Tibial artery (tissue), 4 donors: ENCODE measurements at regions not wholly inside any gene's neighbourhood (a gene's known extent, or its start where the extent isn't known, plus 50 kb on each side); places are given as distances from the start of the nearest gene placed in this dataset.
"Not testable (repeated sequence)": the region's sequence is repeated elsewhere in the genome, so short reads cannot be mapped to it uniquely, and the experiment has no call there.

Experiments
- DNase-seq, 2 donors: peaks; one replicate each; pipeline ENCODE4 v3.0.0-alpha.2; 2019
- H3K27ac ChIP-seq, 2 donors: fragments of 200-600 bp; sonication (generic) in 1 of 2; 1 replicate in 1 of 2; 2 replicates in 1 of 2; pipeline ENCODE4 v1.5.1; 2018 to 2019; ENCODE audit warnings: mild to moderate bottlenecking in 1 of 2
- H3K27me3 ChIP-seq, 2 donors: fragments of 200-600 bp; sonication (generic) in 1 of 2; one replicate each; pipeline versions ENCODE4 v1.5.1 to v1.6.0; 2016 to 2019
- H3K36me3 ChIP-seq, 3 donors: fragments of 200-600 bp; sonication (generic) in 2 of 3; one replicate each; pipeline ENCODE4 v1.5.1; 2016 to 2019; ENCODE audit warnings: mild to moderate bottlenecking in 2 of 3
- H3K4me1 ChIP-seq, 4 donors: fragments of 200-600 bp; sonication (generic) in 2 of 4; 1 replicate in 3 of 4; 2 replicates in 1 of 4; pipeline ENCODE4 v1.5.1; 2016 to 2019
- H3K4me3 ChIP-seq, 2 donors: fragments of 200-600 bp; sonication (generic) in 1 of 2; 1 replicate in 1 of 2; 2 replicates in 1 of 2; pipeline ENCODE4 v1.5.1; 2018 to 2019; ENCODE audit warnings: mild to moderate bottlenecking in 2 of 2
- H3K9me3 ChIP-seq, 3 donors: fragments of 200-600 bp; sonication (generic) in 1 of 3; one replicate each; pipeline ENCODE4 v1.5.1; 2016 to 2019
- intact Hi-C: fragments of 100-400 bp; cut with DNase I; formaldehyde crosslinking; loops from one replicate; pipeline ENCODE4 v1.15.0; 2023; ENCODE audit warnings: low total_unique reads
- TF ChIP-seq, protein P1 (sequence below), 2 experiments: fragments of 200-600 bp in 1 of 2; fragments of 450-650 bp in 1 of 2; IDR thresholded peaks; one replicate each; pipeline ENCODE4 v1.5.1; 2017 to 2019; ENCODE audit warnings: antibody characterized with exemption in 2 of 2, mild to moderate bottlenecking in 1 of 2, moderate library complexity in 1 of 2

DNA sequence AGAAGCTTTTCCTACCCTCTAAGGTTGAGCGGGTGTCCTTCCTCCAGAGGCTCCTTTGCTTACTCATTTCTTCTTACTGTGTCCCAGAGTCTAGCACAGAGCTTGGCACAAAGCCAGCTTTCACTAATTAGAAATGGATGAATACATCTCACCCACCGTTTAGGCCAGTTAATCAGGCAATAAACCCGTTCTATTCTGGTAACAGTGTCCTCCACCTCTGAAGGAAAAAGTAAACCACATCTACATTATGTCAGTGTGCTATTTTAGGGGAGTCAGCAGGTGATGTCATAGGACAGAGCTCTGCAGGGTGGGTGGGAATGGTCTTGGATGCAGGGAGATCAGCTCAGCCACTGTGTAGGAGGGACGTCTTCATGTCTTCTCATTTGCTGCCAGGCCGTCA, 109.2 kb downstream of the OSTF1 start:
- intact Hi-C loops: loop anchor here (5.0 kb wide), 1 partner anchor 40 kb away; no protein-coding TSS in a partner anchor
- Histone ChIP-seq H3K9me3 (no peaks in the 10 kb centered on the region), H3K4me3 (no peak overlapping the region), H3K4me1 (peaks cover 0 to 13% (median 0%) of the 10 kb centered on the region in 4 donors), H3K27ac (no peak overlapping the region), H3K36me3 (no peaks in the 10 kb centered on the region), H3K27me3 (no peaks in the 10 kb centered on the region)
- TF ChIP-seq, protein P1, sequence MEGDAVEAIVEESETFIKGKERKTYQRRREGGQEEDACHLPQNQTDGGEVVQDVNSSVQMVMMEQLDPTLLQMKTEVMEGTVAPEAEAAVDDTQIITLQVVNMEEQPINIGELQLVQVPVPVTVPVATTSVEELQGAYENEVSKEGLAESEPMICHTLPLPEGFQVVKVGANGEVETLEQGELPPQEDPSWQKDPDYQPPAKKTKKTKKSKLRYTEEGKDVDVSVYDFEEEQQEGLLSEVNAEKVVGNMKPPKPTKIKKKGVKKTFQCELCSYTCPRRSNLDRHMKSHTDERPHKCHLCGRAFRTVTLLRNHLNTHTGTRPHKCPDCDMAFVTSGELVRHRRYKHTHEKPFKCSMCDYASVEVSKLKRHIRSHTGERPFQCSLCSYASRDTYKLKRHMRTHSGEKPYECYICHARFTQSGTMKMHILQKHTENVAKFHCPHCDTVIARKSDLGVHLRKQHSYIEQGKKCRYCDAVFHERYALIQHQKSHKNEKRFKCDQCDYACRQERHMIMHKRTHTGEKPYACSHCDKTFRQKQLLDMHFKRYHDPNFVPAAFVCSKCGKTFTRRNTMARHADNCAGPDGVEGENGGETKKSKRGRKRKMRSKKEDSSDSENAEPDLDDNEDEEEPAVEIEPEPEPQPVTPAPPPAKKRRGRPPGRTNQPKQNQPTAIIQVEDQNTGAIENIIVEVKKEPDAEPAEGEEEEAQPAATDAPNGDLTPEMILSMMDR (IDR thresholded peaks at IDR 0.05): no peak
- no peak for DNase-seq

DNA sequence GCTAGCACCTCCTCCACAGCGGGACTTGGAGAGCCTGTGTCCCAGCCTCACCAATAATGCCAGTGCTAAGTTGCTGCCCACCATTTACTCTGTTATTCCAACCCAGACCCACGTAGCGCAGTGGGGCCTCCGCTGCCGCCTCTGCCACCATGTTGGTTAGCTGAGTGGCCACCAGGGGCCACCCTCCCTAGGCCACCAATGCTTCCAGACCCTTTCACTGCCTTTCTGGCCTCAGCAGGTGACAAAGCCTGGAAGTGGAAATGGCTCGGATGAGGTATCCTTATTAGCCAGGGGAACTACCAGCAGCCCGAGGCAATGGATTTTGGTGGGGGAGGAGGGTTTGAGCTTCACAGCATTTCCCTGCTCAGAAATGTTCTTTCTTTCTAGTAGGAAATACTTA, 110.1 kb downstream of the OSTF1 start:
- Histone ChIP-seq H3K36me3 (no peaks in the 10 kb centered on the region), H3K9me3 (no peaks in the 10 kb centered on the region), H3K4me1 (peaks cover 0 to 13% (median 0%) of the 10 kb centered on the region in 4 donors), H3K27me3 (no peaks in the 10 kb centered on the region), H3K27ac (no peak overlapping the region), H3K4me3 (no peak overlapping the region)
- intact Hi-C loops: loop anchor here (5.0 kb wide), 1 partner anchor 39 kb away; no protein-coding TSS in a partner anchor
- TF ChIP-seq, protein P1 (IDR thresholded peaks at IDR 0.05): no peak
- DNase-seq: no peak

DNA sequence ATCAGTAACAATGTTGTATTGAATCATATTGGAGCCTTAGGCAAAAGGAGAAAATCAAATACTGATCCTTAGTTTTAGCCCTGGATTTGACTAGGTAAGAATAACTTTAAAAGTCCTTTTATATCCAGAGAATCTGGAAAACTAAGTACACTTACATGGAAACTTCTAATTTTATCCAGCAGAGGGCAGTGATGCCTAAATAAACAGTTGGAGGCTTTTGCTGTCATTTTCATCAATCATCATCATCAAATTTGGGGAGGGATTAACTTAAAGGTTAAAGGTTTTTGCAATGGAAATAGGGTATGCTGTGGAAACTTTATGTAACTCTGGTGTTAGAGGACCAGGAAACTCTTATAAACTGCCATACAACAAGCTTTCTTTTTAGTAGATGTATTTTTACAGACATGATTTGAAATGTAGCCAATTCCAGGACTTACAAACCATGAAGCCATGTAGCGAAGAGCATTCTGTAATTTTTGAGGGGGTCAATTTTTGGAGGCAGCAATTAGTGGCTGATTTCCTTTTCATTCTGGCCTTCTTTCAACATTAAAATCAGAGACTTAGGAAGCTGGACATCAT, 112.7 kb downstream of the OSTF1 start:
- peaks cover 0 to 13% (median 0%) of the 10 kb centered on the region in 4 donors for H3K4me1 ChIP-seq
- no peak overlapping the region for H3K4me3 ChIP-seq
- H3K9me3 ChIP-seq: no peaks in the 10 kb centered on the region
- no peaks in the 10 kb centered on the region for H3K36me3 ChIP-seq
- H3K27ac ChIP-seq: no peak overlapping the region
- TF ChIP-seq, protein P1 (IDR thresholded peaks at IDR 0.05): peak; percentile 66 to 81
- intact Hi-C loops: no loop called here
- DNase-seq: no peak
- no peaks in the 10 kb centered on the region for H3K27me3 ChIP-seq

DNA sequence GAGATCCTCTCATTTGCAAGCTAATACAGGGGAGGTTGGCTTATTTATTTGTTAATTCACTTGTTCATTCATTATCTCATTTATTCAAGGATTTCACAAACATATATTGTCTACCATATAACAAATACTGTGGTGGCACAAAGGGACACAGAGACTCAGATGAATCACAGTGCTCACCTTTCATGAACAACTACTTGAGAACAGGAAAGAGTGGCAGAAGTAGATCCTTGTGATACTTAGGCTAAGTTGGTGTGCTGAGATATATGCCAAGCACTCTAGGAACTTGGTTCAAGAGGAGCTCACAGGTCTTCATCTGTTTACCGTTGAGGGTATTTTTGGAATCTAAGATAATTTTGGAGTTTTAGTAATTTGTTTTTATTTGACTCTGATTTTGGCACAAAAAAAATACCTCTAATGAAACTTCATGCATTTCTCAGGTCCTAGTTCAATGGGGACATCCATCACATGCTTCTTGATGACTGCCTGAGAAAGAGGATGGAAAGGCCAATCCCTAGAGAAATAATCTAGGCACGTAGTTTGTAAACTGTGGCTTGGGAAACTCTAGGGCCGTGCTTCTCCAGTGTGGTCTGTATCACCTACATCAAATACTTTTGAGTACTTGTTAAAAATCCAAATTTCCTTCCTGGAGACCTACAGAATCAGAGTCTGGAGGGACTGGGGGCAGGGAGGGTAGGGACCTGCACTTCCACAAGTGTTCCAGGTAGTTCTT, 113.3 kb downstream of the OSTF1 start:
- peaks cover 0 to 13% (median 0%) of the 10 kb centered on the region in 4 donors for H3K4me1 ChIP-seq
- no peaks in the 10 kb centered on the region for H3K27me3 ChIP-seq
- H3K9me3 ChIP-seq: no peaks in the 10 kb centered on the region
- H3K36me3 ChIP-seq: no peaks in the 10 kb centered on the region
- no peak overlapping the region for H3K27ac ChIP-seq
- intact Hi-C loops: no loop called here
- DNase-seq: no peak
- H3K4me3 ChIP-seq: no peak overlapping the region
- TF ChIP-seq, protein P1 (IDR thresholded peaks at IDR 0.05): no peak

DNA sequence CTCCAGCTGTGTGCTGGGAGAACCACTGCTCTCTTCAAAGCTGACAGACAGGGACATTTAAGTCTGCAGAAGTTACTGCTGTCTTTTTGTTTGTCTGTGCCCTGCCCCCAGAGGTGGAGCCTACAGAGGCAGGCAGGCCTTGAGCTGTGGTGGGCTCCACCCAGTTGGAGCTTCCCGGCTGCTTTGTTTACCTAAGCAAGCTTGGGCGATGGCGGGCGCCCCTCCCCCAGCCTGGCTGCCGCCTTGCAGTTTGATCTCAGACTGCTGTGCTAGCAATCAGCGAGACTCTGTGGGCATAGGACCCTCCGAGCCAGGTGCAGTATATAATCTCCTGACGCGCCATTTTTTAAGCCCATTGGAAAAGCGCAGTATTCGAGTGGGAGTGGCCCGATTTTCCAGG, 119.7 kb downstream of the OSTF1 start:
- intact Hi-C loops, H3K9me3 ChIP-seq: not testable (repeated sequence)

DNA sequence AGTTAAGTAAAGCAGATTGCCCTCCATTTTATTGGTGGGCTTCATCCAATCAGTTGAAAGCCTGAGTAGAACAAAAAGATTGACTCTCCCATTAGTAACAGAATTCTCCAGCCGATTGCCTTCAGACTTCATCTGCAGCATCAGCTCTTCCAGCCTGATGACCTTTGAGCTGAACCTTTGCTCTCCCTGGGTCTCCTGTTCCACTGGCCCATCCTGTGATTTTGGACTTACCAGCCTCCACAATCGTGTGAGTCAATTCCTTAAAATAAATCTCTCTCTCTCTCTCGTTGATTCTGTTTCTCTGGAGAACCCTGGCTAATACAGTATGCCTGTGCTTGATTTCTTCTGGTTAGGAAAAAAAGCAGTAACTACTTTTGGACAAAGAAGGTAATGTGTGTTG, 121.9 kb downstream of the OSTF1 start:
- DNase-seq: no peak
- Histone ChIP-seq H3K9me3 (no peaks in the 10 kb centered on the region), H3K27me3 (no peaks in the 10 kb centered on the region), H3K4me3 (no peak overlapping the region), H3K4me1 (no peaks in the 10 kb centered on the region), H3K36me3 (no peaks in the 10 kb centered on the region), H3K27ac (no peak overlapping the region)
- TF ChIP-seq, protein P1 (IDR thresholded peaks at IDR 0.05): no peak
- intact Hi-C loops: no loop called here

More for the DNA sequence above, 119.7 kb downstream of the OSTF1 start:
- H3K27ac ChIP-seq, H3K4me1 ChIP-seq, H3K4me3 ChIP-seq, H3K27me3 ChIP-seq, H3K36me3 ChIP-seq, DNase-seq: not testable (repeated sequence)
